IMR-90 (cell line): ENCODE measurements at regions not wholly inside any gene's neighbourhood (a gene's known extent, or its start where the extent isn't known, plus 50 kb on each side); places are given as distances from the start of the nearest gene placed in this dataset.

ENCODE experiments used
- CEBPB ChIP-seq: IDR thresholded peaks from 2 replicates; pipeline ENCODE4 v1.6.1; 2012; ENCODE audit warnings: low read depth, low read length, improper control_type of control experiment
- CHD1 ChIP-seq: IDR thresholded peaks from 2 replicates; pipeline ENCODE4 v1.6.1; 2012; ENCODE audit warnings: low read depth, low read length, improper control_type of control experiment
- CTCF ChIP-seq: conservative IDR thresholded peaks from 2 replicates; pipeline ENCODE4 v1.5.1; 2012; ENCODE audit warnings: mild to moderate bottlenecking, low read depth, low read length, improper control_type of control experiment
- FOS ChIP-seq: fragments of 150-350 bp; IDR thresholded peaks from 2 replicates; pipeline ENCODE4 v1.6.1; 2016; ENCODE audit warnings: low read depth, low read length
- POLR2A ChIP-seq: IDR thresholded peaks from 2 replicates; pipeline ENCODE4 v1.6.1; 2012; ENCODE audit warnings: mild to moderate bottlenecking, low read depth, low read length
- RAD21 ChIP-seq: IDR thresholded peaks from 2 replicates; pipeline ENCODE4 v1.6.1; 2012; ENCODE audit warnings: low read length, improper control_type of control experiment
- SMC3 ChIP-seq: fragments of 150-350 bp; IDR thresholded peaks from 2 replicates; pipeline ENCODE4 v1.6.1; 2016; ENCODE audit warnings: low read depth, mild to moderate bottlenecking, antibody characterized with exemption, low read length, moderate library complexity
- TF ChIP-seq, protein P1 (sequence below): fragments of 150-350 bp; IDR thresholded peaks from 2 replicates; pipeline ENCODE4 v1.6.1; 2017; ENCODE audit warnings: mild to moderate bottlenecking, antibody characterized with exemption, low read length, low read depth

GRCh38 chr11:106186630-106187029 is 109.2 kb downstream of the AASDHPPT start:
- TF ChIP-seq CTCF (no peak), RAD21 (no peak), CHD1 (no peak), FOS (no peak), POLR2A (no peak), SMC3 (no peak), CEBPB (no peak)
- TF ChIP-seq, protein P1, sequence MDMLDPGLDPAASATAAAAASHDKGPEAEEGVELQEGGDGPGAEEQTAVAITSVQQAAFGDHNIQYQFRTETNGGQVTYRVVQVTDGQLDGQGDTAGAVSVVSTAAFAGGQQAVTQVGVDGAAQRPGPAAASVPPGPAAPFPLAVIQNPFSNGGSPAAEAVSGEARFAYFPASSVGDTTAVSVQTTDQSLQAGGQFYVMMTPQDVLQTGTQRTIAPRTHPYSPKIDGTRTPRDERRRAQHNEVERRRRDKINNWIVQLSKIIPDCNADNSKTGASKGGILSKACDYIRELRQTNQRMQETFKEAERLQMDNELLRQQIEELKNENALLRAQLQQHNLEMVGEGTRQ, result no peak
